ENCODE measurements at regions not wholly inside any gene's neighbourhood (a gene's known extent, or its start where the extent isn't known, plus 50 kb on each side); places are given as distances from the start of the nearest gene placed in this dataset.

GRCh38 chr2:38178556-38179419 is 102.8 kb upstream of the CYP1B1 start:
- TF ChIP-seq SP1 (IDR thresholded peaks at IDR 0.05) (no peak), FOXA1 (IDR thresholded peaks at IDR 0.05) (no peak), TARDBP (IDR thresholded peaks at IDR 0.05) (no peak), FOXM1 (IDR thresholded peaks at IDR 0.05; ENCODE audit: borderline replicate concordance) (no peak), NFRKB (IDR thresholded peaks at IDR 0.05) (no peak), L3MBTL2 (conservative IDR thresholded peaks at IDR 0.05) (no peak), CTBP1 (IDR thresholded peaks at IDR 0.05; ENCODE audit: borderline replicate concordance) (no peak), HDGF (IDR thresholded peaks at IDR 0.05; ENCODE audit: borderline replicate concordance) (no peak), LEF1 (IDR thresholded peaks at IDR 0.05; ENCODE audit: borderline replicate concordance) (no peak), ELF4 (IDR thresholded peaks at IDR 0.05) (no peak), SUZ12 (IDR thresholded peaks at IDR 0.05) (no peak), ARNT (IDR thresholded peaks at IDR 0.05) (no peak), FOXK2 (IDR thresholded peaks at IDR 0.05) (no peak), ZNF384 (IDR thresholded peaks at IDR 0.05) (no peak), BHLHE40 (IDR thresholded peaks at IDR 0.05; ENCODE audit: borderline replicate concordance) (no peak), PKNOX1 (IDR thresholded peaks at IDR 0.05) (no peak)
- DNase-seq (ENCODE audit: extremely low spot score): no peak
- POLR2A ChIA-PET: no interaction called here
- CTCF ChIA-PET: interaction anchor here (0.7 kb wide), 1 partner anchor 23 kb away, joined by 3 read pairs; no protein-coding TSS in a partner anchor

GRCh38 chr2:38178119-38178518 is 102.2 kb upstream of the CYP1B1 start:
- ChIA-PET CTCF (interaction anchor here (0.7 kb wide), 1 partner anchor 22 kb away, joined by 3 read pairs; no protein-coding TSS in a partner anchor), POLR2A (no interaction called here)
- no peak for TF ChIP-seq SP1 (IDR thresholded peaks at IDR 0.05)
- no peak for TF ChIP-seq FOXA1 (IDR thresholded peaks at IDR 0.05)
- no peak for TF ChIP-seq LEF1 (IDR thresholded peaks at IDR 0.05; ENCODE audit: borderline replicate concordance)
- TF ChIP-seq ZNF384 (IDR thresholded peaks at IDR 0.05): no peak
- no peak for TF ChIP-seq ELF4 (IDR thresholded peaks at IDR 0.05)
- TF ChIP-seq CTBP1 (IDR thresholded peaks at IDR 0.05; ENCODE audit: borderline replicate concordance): no peak
- TF ChIP-seq BHLHE40 (IDR thresholded peaks at IDR 0.05; ENCODE audit: borderline replicate concordance): no peak
- TF ChIP-seq NFRKB (IDR thresholded peaks at IDR 0.05): no peak
- no peak for TF ChIP-seq TARDBP (IDR thresholded peaks at IDR 0.05)
- TF ChIP-seq ARNT (IDR thresholded peaks at IDR 0.05): no peak
- DNase-seq (ENCODE audit: extremely low spot score): no peak

- no peak for DNase-seq (ENCODE audit: extremely low spot score)
- ChIA-PET CTCF (no interaction called here), POLR2A (no interaction called here)
- TF ChIP-seq LEF1 (IDR thresholded peaks at IDR 0.05; ENCODE audit: borderline replicate concordance) (no peak), TARDBP (IDR thresholded peaks at IDR 0.05) (no peak), SP1 (IDR thresholded peaks at IDR 0.05) (no peak), L3MBTL2 (conservative IDR thresholded peaks at IDR 0.05) (no peak), NFRKB (IDR thresholded peaks at IDR 0.05) (no peak), FOXK2 (IDR thresholded peaks at IDR 0.05) (no peak), FOXM1 (IDR thresholded peaks at IDR 0.05; ENCODE audit: borderline replicate concordance) (no peak), PKNOX1 (IDR thresholded peaks at IDR 0.05) (no peak), SUZ12 (IDR thresholded peaks at IDR 0.05) (no peak), FOXA1 (IDR thresholded peaks at IDR 0.05) (no peak), CTBP1 (IDR thresholded peaks at IDR 0.05; ENCODE audit: borderline replicate concordance) (no peak), ARNT (IDR thresholded peaks at IDR 0.05) (no peak), HDGF (IDR thresholded peaks at IDR 0.05; ENCODE audit: borderline replicate concordance) (no peak), BHLHE40 (IDR thresholded peaks at IDR 0.05; ENCODE audit: borderline replicate concordance) (no peak), ZNF384 (IDR thresholded peaks at IDR 0.05) (no peak)
Measured at GRCh38 chr2:38176619-38177021, 100.7 kb upstream of the CYP1B1 start.

GRCh38 chr2:38174646-38175423 is 98.9 kb upstream of the CYP1B1 start:
- no peak for DNase-seq (ENCODE audit: extremely low spot score)
- ChIA-PET POLR2A (no interaction called here), CTCF (interaction anchor here (0.5 kb wide), 1 partner anchor 99 kb away, joined by 3 read pairs; no protein-coding TSS in a partner anchor)
- no peak for TF ChIP-seq PKNOX1 (IDR thresholded peaks at IDR 0.05)
- no peak for TF ChIP-seq ARNT (IDR thresholded peaks at IDR 0.05)
- no peak for TF ChIP-seq FOXK2 (IDR thresholded peaks at IDR 0.05)
- no peak for TF ChIP-seq CTBP1 (IDR thresholded peaks at IDR 0.05; ENCODE audit: borderline replicate concordance)
- no peak for TF ChIP-seq L3MBTL2 (conservative IDR thresholded peaks at IDR 0.05)
- no peak for TF ChIP-seq FOXM1 (IDR thresholded peaks at IDR 0.05; ENCODE audit: borderline replicate concordance)
- TF ChIP-seq SUZ12 (IDR thresholded peaks at IDR 0.05): no peak
- TF ChIP-seq FOXA1 (IDR thresholded peaks at IDR 0.05): no peak
- no peak for TF ChIP-seq HDGF (IDR thresholded peaks at IDR 0.05; ENCODE audit: borderline replicate concordance)
- TF ChIP-seq ZNF384 (IDR thresholded peaks at IDR 0.05): no peak
- TF ChIP-seq SP1 (IDR thresholded peaks at IDR 0.05): no peak
- TF ChIP-seq LEF1 (IDR thresholded peaks at IDR 0.05; ENCODE audit: borderline replicate concordance): no peak
- TF ChIP-seq NFRKB (IDR thresholded peaks at IDR 0.05): no peak
- TF ChIP-seq ELF4 (IDR thresholded peaks at IDR 0.05): no peak
- no peak for TF ChIP-seq TARDBP (IDR thresholded peaks at IDR 0.05)
- no peak for TF ChIP-seq BHLHE40 (IDR thresholded peaks at IDR 0.05; ENCODE audit: borderline replicate concordance)

GRCh38 chr2:38174131-38174530 is 98.2 kb upstream of the CYP1B1 start:
- ChIA-PET POLR2A (no interaction called here), CTCF (interaction anchor here (0.5 kb wide), 1 partner anchor 99 kb away, joined by 3 read pairs; no protein-coding TSS in a partner anchor)
- no peak for DNase-seq (ENCODE audit: extremely low spot score)
- TF ChIP-seq FOXA1 (IDR thresholded peaks at IDR 0.05) (no peak), NFRKB (IDR thresholded peaks at IDR 0.05) (no peak), SUZ12 (IDR thresholded peaks at IDR 0.05) (no peak), LEF1 (IDR thresholded peaks at IDR 0.05; ENCODE audit: borderline replicate concordance) (no peak), ARNT (IDR thresholded peaks at IDR 0.05) (no peak), CTBP1 (IDR thresholded peaks at IDR 0.05; ENCODE audit: borderline replicate concordance) (no peak), FOXK2 (IDR thresholded peaks at IDR 0.05) (no peak), TARDBP (IDR thresholded peaks at IDR 0.05) (no peak), ZNF384 (IDR thresholded peaks at IDR 0.05) (no peak), ELF4 (IDR thresholded peaks at IDR 0.05) (no peak), L3MBTL2 (conservative IDR thresholded peaks at IDR 0.05) (no peak), FOXM1 (IDR thresholded peaks at IDR 0.05; ENCODE audit: borderline replicate concordance) (no peak), PKNOX1 (IDR thresholded peaks at IDR 0.05) (no peak), HDGF (IDR thresholded peaks at IDR 0.05; ENCODE audit: borderline replicate concordance) (no peak), BHLHE40 (IDR thresholded peaks at IDR 0.05; ENCODE audit: borderline replicate concordance) (no peak), SP1 (IDR thresholded peaks at IDR 0.05) (no peak)

Data from HEK293T (cell line).